GM11168 (cell line): ENCODE measurements at regions not wholly inside any gene's neighbourhood (a gene's known extent, or its start where the extent isn't known, plus 50 kb on each side); places are given as distances from the start of the nearest gene placed in this dataset.
"Not testable (repeated sequence)": the region's sequence is repeated elsewhere in the genome, so short reads cannot be mapped to it uniquely, and the experiment has no call there.

ENCODE experiments used
- in situ Hi-C: fragments of 300-500 bp; cut with MboI; formaldehyde crosslinking; loops from one replicate; pipeline ENCODE4 v1.12.0; 2022; ENCODE audit warnings: low sequenced_read_pairs; ENCODE audit not compliant: unreplicated experiment

DNA sequence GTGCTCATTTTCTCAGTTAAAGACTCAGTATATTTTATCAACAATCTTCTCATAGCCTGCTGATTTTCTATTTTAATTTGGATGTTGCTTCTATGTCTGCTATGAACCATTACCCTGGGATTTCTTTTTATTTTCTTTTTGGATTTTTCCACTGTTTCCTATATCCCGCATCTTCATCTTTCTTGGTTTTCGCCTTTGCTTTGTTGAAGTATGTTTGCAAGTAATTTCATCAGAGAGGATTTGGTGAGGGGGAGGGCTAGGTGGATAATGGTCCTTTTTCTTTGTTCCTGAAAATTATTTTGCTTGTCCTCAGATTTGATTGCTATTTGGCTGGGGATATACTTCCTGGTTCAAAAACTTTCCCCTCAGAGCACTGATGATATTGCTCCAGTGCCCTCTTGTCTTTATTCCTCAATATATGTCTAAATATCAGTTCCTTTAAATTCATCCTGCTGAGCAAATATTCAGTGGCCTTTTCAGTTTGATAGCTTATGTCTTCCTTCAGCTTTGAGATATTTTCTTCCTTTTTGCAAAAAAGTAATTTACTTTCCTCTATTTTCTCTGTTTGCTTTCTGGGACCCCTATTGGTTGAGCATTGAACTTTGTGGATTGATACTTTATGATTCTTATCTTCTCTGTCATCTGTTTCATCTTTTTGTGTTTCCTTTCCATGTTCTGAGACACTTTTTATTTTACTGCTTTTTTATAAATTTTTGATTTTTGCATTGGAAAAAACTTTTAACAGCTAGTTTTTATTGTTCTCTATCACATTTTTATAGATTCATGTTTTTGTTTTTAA is 227.6 kb upstream of the ELL2 start:
- in situ Hi-C loops: no loop called here

DNA sequence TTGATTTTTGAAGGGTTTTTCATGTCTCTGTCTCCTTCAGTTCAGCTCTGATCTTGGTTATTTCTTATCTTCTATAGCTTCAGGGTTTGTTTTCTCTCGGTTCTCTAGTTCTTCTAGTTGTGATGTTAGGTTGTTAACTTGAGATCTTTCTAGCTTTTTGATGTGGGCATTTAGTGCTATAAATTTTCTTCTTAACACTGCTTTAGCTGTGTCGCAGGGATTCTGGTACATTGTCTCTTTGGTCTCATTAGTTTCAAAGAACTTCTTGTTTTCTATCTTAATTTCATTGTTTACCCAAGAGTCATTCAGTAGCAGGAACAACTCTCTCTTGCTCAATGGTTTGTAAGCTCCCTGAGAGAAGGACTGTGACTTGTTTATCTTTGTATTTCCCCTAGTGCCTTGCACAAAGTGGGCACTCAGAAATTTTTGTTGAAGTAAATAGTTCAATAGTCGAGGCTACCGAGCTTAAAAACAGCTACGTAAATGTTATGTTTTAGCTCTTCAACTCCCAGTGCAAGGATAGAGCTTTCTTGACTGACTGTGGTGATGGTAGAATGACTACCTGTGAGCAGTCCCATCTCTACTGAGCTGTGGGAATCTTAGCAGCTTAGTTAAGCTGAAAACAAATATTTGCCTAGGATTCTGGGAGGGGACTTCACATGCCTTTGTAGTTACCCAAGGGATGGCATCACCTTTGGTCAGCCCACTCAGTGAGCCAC is 225.8 kb upstream of the ELL2 start:
- in situ Hi-C loops: no loop called here

DNA sequence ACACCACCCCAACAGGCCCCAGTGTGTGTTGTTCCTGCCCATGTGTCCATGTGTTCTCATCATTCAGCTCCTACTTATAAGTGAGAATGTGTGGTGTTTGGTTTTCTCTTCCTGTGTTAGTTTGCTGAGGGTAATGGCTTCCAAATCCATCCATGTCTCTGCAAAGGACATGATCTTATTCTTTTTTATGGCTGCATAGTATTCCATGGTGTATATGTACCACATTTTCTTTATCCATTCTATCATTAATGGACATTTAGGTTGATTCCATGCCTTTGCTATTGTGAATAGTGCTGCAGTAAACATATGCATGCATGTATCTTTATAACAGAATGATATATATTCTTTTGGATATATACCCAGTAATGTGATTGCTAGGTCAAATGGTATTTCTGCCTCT is 222.9 kb upstream of the ELL2 start:
- in situ Hi-C loops: not testable (repeated sequence)

DNA sequence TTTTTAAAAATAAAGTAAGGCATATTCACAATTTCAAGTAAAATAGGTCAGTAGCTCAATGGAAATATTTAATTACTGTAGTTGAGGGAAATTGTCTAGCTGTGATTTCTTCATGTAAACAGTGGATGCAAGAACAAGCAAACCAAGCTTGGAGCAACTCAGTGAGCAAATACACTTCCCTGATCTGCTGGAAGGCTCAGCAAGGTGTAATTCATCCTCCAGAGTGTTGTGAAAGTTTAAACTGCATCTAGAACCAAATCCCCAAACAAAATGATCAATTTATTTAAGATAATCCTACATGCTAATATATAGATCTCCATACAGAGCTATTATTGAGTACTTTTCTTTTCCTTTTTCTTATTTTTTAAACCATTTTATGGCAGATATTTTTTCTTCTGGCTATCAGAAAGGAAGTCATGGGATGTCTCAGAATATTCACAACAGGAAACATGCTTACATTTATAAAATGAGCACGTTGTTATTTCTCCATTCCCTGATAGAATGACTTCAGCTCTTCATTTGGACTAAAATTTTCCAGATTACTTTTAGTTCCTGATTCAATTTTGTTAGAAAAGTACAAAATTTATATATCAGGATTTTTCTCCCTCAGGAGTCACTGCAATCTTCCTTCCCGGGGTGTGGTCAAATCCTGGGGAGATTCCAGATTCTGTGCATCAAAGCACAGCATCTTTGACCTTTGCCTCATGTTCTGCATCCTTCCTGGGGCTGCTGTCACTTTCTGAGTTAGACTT is 219.2 kb upstream of the ELL2 start:
- in situ Hi-C loops: no loop called here

DNA sequence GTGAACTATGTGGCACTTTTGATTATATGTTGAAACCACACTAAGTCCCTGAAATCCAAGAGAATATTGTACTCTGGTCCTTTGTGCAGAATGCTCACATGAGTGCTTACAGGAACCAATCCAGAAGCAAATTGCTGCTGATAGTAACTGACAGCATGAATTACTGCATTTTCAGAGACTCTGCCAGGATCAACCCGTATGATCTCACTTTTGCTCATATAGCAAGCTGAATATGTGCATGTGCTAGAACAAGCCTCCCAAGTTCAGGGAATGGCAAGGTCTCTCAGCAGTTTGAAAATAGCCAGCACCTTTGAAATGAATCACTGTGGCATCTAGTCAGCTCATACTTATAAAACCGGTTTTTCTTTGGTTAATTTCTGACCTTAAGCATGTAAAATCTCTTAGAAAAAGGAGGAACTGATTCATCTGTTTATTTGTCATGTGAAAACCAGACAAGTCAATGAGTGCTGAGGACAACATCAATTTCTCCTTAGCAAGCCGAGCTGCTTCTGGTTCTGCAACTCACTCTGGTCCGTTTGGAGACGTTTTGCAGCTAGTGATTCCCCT is 215.7 kb upstream of the ELL2 start:
- in situ Hi-C loops: no loop called here

DNA sequence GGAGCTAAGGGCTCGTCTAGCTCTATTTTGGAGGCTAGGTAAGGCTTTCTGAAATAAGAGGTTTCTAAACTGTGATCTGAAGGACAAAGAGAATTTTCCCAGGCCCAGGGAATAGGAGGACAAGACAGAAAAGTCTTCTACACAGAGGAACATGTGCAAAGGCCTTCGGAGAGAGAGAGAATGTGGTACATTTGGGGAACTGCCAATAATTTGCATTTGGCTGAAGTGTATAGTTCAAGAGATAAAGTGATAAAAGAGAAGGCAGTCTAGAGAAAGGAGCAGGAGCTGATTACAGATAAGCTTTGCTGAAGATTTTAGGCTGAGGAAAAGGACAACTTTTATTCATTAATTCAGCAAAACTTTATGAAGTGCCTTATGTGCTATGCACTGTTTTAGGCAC is 214.4 kb upstream of the ELL2 start:
- in situ Hi-C loops: no loop called here

DNA sequence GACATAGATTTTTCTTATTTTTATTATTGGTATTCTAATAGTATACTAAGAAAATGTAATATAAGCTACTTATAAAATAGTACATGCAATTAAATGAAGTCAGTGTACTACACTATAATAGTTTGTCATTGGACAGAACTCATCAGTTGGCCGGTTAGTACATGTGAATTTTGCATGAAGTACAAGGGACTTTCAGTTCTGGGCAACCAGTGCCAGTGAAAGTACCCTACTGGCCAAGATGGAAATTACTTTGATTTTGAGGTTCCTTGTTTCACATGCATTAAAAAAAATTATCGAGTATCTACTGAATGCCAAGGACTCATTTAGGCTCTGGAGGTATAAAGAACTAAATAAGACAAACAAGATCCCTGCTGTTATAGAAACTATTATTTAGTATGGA is 213.4 kb upstream of the ELL2 start:
- in situ Hi-C loops: no loop called here

DNA sequence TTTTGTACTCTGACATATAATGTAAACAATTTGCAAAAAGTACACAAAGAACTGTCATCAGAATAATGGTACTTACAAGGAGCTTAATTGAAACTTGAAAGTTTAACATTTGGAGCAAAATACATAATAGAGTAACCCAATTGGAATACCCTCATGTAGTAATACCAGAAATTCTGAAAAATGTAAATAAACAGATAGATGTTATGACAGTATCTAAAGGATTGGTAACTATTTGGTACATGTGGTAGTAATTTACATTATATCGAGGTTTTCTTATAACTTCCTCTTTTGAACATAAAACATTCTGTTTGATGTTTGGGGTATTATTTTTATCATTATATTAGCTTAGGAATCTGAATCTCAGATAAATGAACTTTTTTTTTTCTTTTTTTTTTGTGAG is 211.7 kb upstream of the ELL2 start:
- in situ Hi-C loops: loop anchor here (25.0 kb wide), 1 partner anchor 311 kb away; no protein-coding TSS in a partner anchor

DNA sequence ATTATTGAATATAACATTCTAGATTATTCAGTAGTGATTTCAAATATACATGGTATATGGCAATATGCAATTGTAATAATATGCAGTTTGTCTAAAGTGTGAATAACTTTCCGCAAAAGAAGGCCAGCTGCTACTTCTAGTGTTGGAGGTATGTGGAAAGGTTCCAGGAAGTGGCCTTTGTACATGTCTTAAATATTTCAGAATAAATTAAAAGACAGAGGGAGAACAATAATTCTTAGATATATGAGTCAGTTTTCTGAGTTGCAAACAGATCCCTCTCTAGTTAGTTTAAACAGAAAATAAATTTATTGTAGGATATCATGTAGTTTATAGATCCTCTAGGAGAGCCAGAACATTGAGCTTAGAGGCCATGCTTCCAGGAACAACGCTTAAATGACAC is 210.8 kb upstream of the ELL2 start:
- in situ Hi-C loops: loop anchor here (25.0 kb wide), 1 partner anchor 310 kb away; no protein-coding TSS in a partner anchor

DNA sequence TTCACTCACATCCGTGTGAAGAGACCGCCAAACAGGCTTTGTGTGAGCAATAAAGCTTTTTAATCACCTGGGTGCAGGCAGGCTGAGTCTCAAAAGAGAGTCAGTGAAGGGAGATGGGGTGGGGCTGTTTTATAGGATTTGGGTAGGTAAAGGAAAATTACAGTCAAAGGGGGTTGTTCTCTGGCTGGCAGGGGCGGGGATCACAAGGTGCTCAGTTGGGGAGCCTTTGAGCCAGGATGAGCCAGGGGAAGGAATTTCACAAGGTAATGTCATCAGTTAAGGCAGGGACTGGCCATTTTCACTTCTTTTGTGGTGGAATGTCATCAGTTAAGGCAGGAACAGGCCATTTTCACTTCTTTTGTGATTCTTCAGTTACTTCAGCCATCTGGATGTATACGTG is 210.3 kb upstream of the ELL2 start:
- in situ Hi-C loops: loop anchor here (25.0 kb wide), 1 partner anchor 310 kb away; no protein-coding TSS in a partner anchor

DNA sequence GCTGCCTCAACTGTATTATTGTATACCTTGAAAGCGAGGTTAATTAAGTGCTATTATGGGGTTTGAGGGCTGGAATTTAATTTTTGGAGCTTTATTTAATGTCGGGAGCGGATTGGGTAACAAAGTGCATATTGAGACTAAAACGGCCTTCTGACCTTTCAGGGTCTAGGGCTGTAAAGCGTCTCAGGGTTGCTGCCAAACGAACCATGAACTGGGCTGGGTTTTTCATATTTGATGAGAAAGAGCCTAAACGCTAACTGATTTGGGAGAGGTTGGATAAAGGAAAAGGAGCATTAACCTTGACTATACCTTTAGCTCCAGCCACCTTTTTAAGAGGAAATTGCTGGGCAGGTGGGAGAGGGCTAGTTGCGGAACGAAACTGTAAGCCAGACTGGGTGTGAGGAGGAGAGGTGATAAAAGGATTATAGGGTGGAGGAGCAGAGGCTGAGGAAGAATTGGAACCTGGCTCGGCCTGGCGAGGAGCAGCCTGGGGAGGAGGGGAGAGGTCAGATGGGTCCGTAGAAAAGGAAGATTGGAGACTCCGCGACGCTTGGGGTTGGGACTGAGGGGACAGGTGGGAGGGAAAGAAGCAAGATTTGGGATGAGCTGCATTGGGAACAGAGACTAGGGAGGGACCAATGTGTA is 209.0 kb upstream of the ELL2 start:
- in situ Hi-C loops: loop anchor here (25.0 kb wide), 1 partner anchor 308 kb away; no protein-coding TSS in a partner anchor

DNA sequence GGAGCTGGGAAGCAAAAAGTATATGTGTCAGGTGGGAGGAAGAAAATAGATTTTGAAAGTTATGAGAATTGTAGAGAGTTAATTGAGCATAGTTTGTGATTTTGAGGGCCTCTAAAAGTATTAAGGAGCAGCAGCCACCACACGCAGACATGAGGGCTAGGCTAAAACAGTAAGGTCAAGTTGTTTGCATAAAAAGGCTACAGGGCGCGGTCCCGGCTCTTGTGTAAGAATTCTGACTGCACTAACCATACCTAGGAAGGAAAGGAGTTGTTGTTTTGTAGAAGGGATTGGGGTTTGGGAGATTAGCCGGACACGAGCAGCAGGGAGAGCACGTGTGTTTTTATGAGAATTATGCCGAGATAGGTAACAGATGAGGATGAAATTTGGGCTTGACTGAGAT is 207.2 kb upstream of the ELL2 start:
- in situ Hi-C loops: loop anchor here (25.0 kb wide), 1 partner anchor 307 kb away; no protein-coding TSS in a partner anchor

DNA sequence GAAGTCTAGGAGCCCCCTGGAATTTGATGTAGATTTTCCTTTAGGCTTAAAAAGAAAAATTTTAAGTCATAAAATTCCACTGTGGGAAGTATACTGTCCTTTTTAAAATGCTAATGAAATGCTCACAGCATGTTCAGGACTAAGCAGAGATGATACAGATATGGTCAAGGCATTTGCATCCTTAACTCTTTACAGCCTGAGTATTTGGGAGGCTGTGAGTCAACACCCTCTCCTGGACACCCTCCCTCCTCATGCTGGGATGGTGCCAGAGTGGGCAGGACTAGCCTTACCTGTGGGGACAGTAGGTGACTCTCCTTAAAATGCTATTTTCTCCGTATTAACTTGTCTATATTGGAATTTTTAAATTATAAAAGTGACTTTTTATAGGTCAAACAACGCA is 197.4 kb upstream of the ELL2 start:
- in situ Hi-C loops: loop anchor here (25.0 kb wide), 1 partner anchor 297 kb away; no protein-coding TSS in a partner anchor

DNA sequence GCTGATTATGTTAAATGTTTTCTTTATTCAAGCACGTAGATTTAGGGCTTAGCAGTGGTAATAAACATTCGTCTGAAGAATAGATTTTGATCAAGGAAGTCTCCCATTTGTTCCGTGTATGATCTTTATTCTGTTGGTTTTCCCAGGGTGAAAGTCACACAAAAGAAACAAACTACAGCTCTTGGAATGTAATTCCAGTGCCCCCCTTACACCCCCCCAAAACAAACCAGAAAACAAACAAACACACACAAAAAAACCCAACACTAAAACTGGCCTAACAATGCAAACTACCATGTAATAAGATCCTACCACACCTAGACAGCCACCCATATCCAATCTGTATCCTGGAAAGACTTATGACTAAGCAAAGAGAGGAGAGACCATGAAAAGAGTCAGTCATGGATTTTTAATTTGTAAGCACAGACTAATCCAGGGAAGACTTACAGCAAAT is 196.2 kb upstream of the ELL2 start:
- in situ Hi-C loops: loop anchor here (25.0 kb wide), 1 partner anchor 296 kb away; no protein-coding TSS in a partner anchor

DNA sequence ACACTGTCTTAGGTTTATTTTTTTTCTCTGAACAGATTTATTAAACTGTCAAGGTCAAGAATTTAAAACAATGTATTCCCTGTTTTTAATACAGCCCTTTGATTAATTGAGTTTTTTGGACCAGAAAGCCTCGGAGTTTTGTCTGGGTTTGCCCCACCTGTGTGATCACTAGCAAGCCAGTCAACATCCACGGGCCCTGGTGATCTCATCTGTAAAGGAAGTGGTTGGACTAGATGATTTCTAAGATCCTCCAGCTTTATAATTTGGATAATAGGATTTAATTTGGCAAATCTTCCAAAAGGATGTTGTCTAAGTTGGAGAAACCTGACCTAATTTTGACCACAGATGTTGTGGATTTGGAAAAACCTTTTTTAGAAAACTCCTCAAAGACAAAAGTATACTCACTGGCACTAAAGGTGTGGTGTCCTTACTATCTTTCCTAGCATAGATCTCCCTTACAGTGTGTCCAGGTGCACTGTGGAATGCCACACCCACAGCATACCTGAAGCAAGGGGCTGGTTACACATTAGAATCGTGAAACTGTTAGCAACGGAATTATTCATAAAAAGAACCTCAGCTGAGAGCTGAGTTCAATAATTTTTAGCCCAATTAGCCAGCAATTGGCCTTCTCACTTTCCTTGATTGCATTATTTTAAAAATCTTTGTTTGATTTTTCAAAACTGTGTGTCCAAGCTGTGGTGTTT is 195.6 kb upstream of the ELL2 start:
- in situ Hi-C loops: loop anchor here (25.0 kb wide), 1 partner anchor 295 kb away; no protein-coding TSS in a partner anchor

DNA sequence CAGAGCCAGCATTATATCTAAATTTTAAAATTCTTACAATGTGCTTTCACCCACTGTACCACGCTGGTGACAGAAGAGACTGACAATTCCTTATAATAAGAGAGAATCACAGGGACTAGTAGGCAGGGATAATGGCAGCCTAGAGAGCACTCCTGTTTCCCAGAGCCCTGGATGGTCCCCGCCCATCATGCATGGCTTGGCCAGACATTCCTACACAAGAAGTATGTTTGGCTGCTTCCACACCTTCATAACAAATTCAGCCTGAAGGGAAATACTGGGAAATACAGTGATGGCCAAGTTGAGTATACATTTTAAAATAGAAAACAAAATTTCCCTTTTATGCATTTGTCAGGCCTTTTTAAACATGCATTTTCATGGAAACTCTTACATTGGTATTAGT is 193.5 kb upstream of the ELL2 start:
- in situ Hi-C loops: loop anchor here (25.0 kb wide), 1 partner anchor 293 kb away; no protein-coding TSS in a partner anchor

DNA sequence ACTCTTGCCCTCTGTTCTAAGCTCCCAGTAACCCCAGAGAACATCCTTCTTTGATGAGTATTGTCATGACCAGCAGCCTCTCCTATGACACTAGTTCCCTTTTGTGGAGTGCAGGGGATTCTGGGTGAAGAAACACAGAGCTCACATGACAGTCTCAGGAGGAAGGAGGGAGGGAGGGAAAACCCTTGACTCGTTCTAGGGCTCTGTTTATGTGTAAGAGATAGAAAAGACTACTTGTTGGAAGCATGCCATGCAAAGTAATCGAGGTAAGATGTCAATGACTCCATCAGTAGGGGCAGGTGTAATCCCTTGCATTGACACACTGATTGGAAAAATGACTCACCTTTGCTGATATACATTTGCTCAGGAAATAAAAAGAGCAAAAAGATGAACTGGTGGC is 190.2 kb upstream of the ELL2 start:
- in situ Hi-C loops: loop anchor here (25.0 kb wide), 1 partner anchor 290 kb away; no protein-coding TSS in a partner anchor

DNA sequence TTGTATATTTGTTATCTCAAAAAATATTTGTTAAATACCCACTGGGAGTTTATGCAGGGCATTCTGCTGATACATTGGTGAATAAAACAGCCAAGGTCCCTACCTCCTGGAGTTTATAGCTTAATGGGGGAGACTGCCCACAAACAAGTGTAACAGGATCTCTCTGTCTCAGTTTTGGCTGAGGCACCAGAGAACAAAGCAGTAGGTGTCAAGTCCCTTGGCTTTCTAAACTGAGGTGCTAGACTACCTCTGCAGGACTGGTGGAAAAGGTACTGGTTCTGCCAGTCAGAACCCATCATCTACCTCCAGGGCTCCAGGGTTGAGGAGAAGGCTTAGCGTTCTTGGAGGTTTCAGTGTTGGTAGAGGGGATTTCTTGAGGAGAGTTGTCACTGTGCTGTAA is 188.4 kb upstream of the ELL2 start:
- in situ Hi-C loops: loop anchor here (25.0 kb wide), 1 partner anchor 288 kb away; no protein-coding TSS in a partner anchor

DNA sequence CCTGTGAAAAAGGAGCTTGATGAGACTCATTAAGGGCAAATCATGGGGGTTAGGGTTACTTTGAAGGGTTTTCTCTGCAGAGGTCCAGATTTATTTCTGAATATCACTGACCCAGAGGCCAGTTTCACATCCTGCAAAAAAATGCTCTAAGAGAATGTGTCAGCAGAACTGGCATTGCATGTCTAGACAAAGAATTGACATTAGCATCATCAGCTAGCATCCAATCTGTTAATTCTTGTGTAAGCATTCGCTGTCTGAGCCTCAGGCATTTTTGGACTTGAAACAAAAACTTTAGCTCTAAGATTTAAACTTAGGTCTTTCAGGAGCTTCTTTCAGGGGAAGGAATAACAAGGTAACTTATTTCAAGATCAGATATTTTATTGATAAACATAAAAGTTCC is 187.9 kb upstream of the ELL2 start:
- in situ Hi-C loops: no loop called here
